ENCODE measurements at regions not wholly inside any gene's neighbourhood (a gene's known extent, or its start where the extent isn't known, plus 50 kb on each side); places are given as distances from the start of the nearest gene placed in this dataset.

DNA sequence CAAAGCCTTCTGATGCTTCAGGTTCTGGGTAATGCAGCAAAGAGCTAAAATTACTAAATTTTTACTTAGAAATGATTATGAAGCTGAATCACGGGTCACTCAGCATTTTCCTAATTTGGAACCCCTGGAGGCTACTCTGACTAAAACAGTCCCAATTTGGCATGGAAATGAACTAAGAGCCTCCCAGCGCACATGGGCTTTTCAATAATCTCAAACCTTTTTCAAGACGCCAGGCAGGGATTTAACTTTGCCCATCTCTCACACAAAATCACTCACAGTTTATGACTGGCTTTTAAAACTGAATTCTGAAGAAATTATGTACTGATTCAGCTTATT is 68.3 kb downstream of the LLPH start:
- in situ Hi-C loops (cut with HindIII; ENCODE audit: low pct_unique_long_range_greater_than_20kb, low sequenced_read_pairs) (no loop called here), intact Hi-C loops (cut with micrococcal nuclease; ENCODE audit: unreplicated experiment) (no loop called here)
- Histone ChIP-seq H3K27me3 (ENCODE audit: control insufficient read depth, insufficient read depth, low read length) (no peaks in the 10 kb centered on the region), H3K4me3 (ENCODE audit: low read depth in 2 of 2, low read length in 2 of 2) (no peak overlapping the region), H3K9me3 (ENCODE audit: control insufficient read depth, insufficient read depth, low read depth, low read length) (no peaks in the 10 kb centered on the region), H3K4me1 (ENCODE audit: control insufficient read depth, insufficient read depth, low read length) (no peaks in the 10 kb centered on the region), H3K27ac (ENCODE audit: low read length) (no peak overlapping the region), H3K36me3 (ENCODE audit: control insufficient read depth, insufficient read depth, low read length) (no peaks in the 10 kb centered on the region)
- CTCF ChIA-PET, result no interaction called here
- BruUV-seq (replicated peaks), result no TSS peak
- POLR2A ChIA-PET, result interaction anchor here (0.5 kb wide), 1 partner anchor 23 kb away, joined by 3 read pairs; no protein-coding TSS in a partner anchor
- no peak for TF ChIP-seq TCF7L2 (IDR thresholded peaks at IDR 0.05; ENCODE audit: low read depth, low read length)
- no peak for TF ChIP-seq SIN3A (IDR thresholded peaks at IDR 0.05; ENCODE audit: borderline replicate concordance, insufficient read depth, low read depth, low read length)
- ATAC-seq, result no peak
- DNase-seq (ENCODE audit: low read depth, low spot score), result no peak

DNA sequence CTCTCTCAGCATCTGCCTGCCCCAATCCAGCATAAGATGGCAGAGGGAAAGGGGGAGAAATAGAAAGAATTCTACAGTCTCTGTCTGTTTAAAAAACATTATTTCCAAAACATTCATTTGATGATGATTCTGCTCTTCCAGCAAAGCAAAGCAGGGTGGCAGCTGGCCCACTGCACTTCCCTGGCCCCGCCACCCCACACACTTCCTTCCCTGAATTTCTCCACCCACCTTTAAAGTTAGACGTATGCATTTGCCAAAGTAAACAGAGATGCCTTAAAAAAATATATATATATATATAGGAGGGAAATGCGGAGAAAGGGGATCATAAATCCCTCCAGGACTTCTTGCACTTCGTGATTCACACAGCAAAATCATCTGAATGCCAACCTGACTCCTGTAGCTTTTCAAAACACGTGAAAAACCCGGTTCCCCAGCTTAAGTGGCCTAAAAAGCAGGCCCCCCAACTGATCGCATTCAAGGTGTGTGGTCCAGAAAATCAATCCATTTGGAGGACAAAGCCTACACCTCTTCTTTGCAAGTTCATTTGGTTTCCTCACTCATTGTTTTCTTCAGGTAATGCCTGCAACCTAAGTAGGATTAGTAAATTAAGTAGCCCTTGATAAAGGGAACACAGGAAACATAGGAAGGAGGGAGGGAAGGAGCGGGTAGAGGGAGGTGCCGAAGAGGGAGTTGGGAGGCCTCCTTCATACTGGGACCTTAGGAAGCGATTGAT is 68.8 kb downstream of the LLPH start:
- ChIA-PET CTCF (no interaction called here), POLR2A (interaction anchor here (0.5 kb wide), 1 partner anchor 23 kb away, joined by 3 read pairs; no protein-coding TSS in a partner anchor)
- DNase-seq (ENCODE audit: low read depth, low spot score), result no peak
- no peaks in the 10 kb centered on the region for H3K36me3 ChIP-seq (ENCODE audit: control insufficient read depth, insufficient read depth, low read length)
- intact Hi-C loops (cut with micrococcal nuclease; ENCODE audit: unreplicated experiment), result no loop called here
- in situ Hi-C loops (cut with HindIII; ENCODE audit: low pct_unique_long_range_greater_than_20kb, low sequenced_read_pairs), result no loop called here
- no peaks in the 10 kb centered on the region for H3K4me1 ChIP-seq (ENCODE audit: control insufficient read depth, insufficient read depth, low read length)
- no peak overlapping the region for H3K27ac ChIP-seq (ENCODE audit: low read length)
- no TSS peak for BruUV-seq (replicated peaks)
- H3K27me3 ChIP-seq (ENCODE audit: control insufficient read depth, insufficient read depth, low read length), result no peaks in the 10 kb centered on the region
- no peak overlapping the region for H3K4me3 ChIP-seq (ENCODE audit: low read depth in 2 of 2, low read length in 2 of 2)
- TF ChIP-seq, protein P1, sequence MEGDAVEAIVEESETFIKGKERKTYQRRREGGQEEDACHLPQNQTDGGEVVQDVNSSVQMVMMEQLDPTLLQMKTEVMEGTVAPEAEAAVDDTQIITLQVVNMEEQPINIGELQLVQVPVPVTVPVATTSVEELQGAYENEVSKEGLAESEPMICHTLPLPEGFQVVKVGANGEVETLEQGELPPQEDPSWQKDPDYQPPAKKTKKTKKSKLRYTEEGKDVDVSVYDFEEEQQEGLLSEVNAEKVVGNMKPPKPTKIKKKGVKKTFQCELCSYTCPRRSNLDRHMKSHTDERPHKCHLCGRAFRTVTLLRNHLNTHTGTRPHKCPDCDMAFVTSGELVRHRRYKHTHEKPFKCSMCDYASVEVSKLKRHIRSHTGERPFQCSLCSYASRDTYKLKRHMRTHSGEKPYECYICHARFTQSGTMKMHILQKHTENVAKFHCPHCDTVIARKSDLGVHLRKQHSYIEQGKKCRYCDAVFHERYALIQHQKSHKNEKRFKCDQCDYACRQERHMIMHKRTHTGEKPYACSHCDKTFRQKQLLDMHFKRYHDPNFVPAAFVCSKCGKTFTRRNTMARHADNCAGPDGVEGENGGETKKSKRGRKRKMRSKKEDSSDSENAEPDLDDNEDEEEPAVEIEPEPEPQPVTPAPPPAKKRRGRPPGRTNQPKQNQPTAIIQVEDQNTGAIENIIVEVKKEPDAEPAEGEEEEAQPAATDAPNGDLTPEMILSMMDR (IDR thresholded peaks at IDR 0.05), result no peak
- TF ChIP-seq POLR2AphosphoS5 (IDR thresholded peaks at IDR 0.05; ENCODE audit: low read depth, low read length) (no peak), SIN3A (IDR thresholded peaks at IDR 0.05; ENCODE audit: borderline replicate concordance, insufficient read depth, low read depth, low read length) (no peak), TCF7L2 (IDR thresholded peaks at IDR 0.05; ENCODE audit: low read depth, low read length) (no peak)
- TF ChIP-seq, protein P2, sequence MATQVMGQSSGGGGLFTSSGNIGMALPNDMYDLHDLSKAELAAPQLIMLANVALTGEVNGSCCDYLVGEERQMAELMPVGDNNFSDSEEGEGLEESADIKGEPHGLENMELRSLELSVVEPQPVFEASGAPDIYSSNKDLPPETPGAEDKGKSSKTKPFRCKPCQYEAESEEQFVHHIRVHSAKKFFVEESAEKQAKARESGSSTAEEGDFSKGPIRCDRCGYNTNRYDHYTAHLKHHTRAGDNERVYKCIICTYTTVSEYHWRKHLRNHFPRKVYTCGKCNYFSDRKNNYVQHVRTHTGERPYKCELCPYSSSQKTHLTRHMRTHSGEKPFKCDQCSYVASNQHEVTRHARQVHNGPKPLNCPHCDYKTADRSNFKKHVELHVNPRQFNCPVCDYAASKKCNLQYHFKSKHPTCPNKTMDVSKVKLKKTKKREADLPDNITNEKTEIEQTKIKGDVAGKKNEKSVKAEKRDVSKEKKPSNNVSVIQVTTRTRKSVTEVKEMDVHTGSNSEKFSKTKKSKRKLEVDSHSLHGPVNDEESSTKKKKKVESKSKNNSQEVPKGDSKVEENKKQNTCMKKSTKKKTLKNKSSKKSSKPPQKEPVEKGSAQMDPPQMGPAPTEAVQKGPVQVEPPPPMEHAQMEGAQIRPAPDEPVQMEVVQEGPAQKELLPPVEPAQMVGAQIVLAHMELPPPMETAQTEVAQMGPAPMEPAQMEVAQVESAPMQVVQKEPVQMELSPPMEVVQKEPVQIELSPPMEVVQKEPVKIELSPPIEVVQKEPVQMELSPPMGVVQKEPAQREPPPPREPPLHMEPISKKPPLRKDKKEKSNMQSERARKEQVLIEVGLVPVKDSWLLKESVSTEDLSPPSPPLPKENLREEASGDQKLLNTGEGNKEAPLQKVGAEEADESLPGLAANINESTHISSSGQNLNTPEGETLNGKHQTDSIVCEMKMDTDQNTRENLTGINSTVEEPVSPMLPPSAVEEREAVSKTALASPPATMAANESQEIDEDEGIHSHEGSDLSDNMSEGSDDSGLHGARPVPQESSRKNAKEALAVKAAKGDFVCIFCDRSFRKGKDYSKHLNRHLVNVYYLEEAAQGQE (IDR thresholded peaks at IDR 0.05; ENCODE audit: insufficient read depth in 1 of 2, low read depth in 2 of 2, low read length in 1 of 2), result no peak
- no peak for ATAC-seq
- no peaks in the 10 kb centered on the region for H3K9me3 ChIP-seq (ENCODE audit: control insufficient read depth, insufficient read depth, low read depth, low read length)

DNA sequence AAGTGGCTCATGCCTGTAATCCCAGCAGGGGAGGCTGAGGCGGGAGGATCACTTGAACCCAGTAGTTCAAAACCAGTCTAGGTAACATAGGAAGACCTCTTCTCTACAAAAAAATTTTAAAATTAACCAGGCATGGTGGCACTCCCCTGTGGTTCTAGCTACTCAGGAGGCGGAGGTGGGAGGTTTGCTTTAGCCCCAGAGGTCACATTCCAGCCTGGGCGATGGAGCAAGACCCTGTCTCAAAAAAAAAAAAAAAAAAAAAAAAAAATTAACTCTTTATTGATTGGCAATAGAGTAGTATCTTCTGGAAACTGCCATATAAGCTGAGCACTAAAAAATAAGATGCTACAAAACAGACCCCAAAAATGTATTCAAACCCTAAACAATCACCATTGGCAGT is 69.5 kb downstream of the LLPH start:
- H3K4me1 ChIP-seq (ENCODE audit: control insufficient read depth, insufficient read depth, low read length), result no peaks in the 10 kb centered on the region
- CTCF ChIA-PET, result no interaction called here
- TF ChIP-seq POLR2AphosphoS5 (IDR thresholded peaks at IDR 0.05; ENCODE audit: low read depth, low read length) (no peak), SIN3A (IDR thresholded peaks at IDR 0.05; ENCODE audit: borderline replicate concordance, insufficient read depth, low read depth, low read length) (no peak)
- TF ChIP-seq, protein P2 (IDR thresholded peaks at IDR 0.05; ENCODE audit: insufficient read depth in 1 of 2, low read depth in 2 of 2, low read length in 1 of 2), result no peak
- TF ChIP-seq, protein P1 (IDR thresholded peaks at IDR 0.05), result no peak
- in situ Hi-C loops (cut with HindIII; ENCODE audit: low pct_unique_long_range_greater_than_20kb, low sequenced_read_pairs) (no loop called here), intact Hi-C loops (cut with micrococcal nuclease; ENCODE audit: unreplicated experiment) (no loop called here)
- no peaks in the 10 kb centered on the region for H3K9me3 ChIP-seq (ENCODE audit: control insufficient read depth, insufficient read depth, low read depth, low read length)
- DNase-seq (ENCODE audit: low read depth, low spot score), result no peak
- H3K36me3 ChIP-seq (ENCODE audit: control insufficient read depth, insufficient read depth, low read length), result no peaks in the 10 kb centered on the region
- no peaks in the 10 kb centered on the region for H3K27me3 ChIP-seq (ENCODE audit: control insufficient read depth, insufficient read depth, low read length)
- POLR2A ChIA-PET, result no interaction called here
- no peak overlapping the region for H3K4me3 ChIP-seq (ENCODE audit: low read depth in 2 of 2, low read length in 2 of 2)
- ATAC-seq, result no peak
- no TSS peak for BruUV-seq (replicated peaks)
- no peak overlapping the region for H3K27ac ChIP-seq (ENCODE audit: low read length)
